Kidney (tissue), 13 donors: ENCODE measurements at regions not wholly inside any gene's neighbourhood (a gene's known extent, or its start where the extent isn't known, plus 50 kb on each side); places are given as distances from the start of the nearest gene placed in this dataset.
A peak's percentile ranks its signal among the peaks of the same experiment; 100 is the strongest.

Source experiments
- DNase-seq, 5 donors: peaks; one replicate each; pipeline ENCODE4 v3.0.0-alpha.2; 2013 to 2020
- FAIRE-seq: peaks from 2 replicates; lab custom pipeline; 2012; peaks lifted over from hg19 to GRCh38; lab: Jason Lieb, UNC
- H3K27ac ChIP-seq, 2 donors: one replicate each; pipeline ENCODE4 v1.7.0; 2013; ENCODE audit warnings: low read depth in 2 of 2, low read length in 2 of 2, inconsistent platforms in 1 of 2
- H3K27me3 ChIP-seq: one replicate; pipeline ENCODE4 v1.7.1; 2013; ENCODE audit warnings: low read length, inconsistent platforms; ENCODE audit not compliant: control insufficient read depth, insufficient read depth
- H3K36me3 ChIP-seq, 3 donors: one replicate each; pipeline versions ENCODE4 v1.7.0 to v1.7.1; 2013; ENCODE audit warnings: low read length in 3 of 3, control low read depth in 1 of 3, inconsistent platforms in 1 of 3; ENCODE audit not compliant: insufficient read depth in 3 of 3, control insufficient read depth in 2 of 3
- H3K4me1 ChIP-seq, 3 donors: one replicate each; pipeline versions ENCODE4 v1.7.0 to v1.7.1; 2013; ENCODE audit warnings: low read length in 3 of 3, inconsistent platforms in 1 of 3, low read depth in 1 of 3; ENCODE audit not compliant: control insufficient read depth in 2 of 3, insufficient read depth in 2 of 3
- H3K4me3 ChIP-seq, 3 donors: one replicate each; pipeline versions ENCODE4 v1.7.0 to v1.8.1; 2013; ENCODE audit warnings: low read length in 3 of 3, control low read depth in 1 of 3, inconsistent platforms in 1 of 3
- H3K9ac ChIP-seq, 3 donors: one replicate each; pipeline versions ENCODE4 v1.7.0 to v1.7.1; 2013; ENCODE audit warnings: low read length in 3 of 3, control low read depth in 1 of 3, inconsistent platforms in 1 of 3
- H3K9me3 ChIP-seq, 3 donors: one replicate each; pipeline versions ENCODE4 v1.7.0 to v1.7.1; 2013; ENCODE audit warnings: low read length in 3 of 3, control low read depth in 1 of 3, inconsistent platforms in 1 of 3; ENCODE audit not compliant: control insufficient read depth in 2 of 3, insufficient read depth in 1 of 3
- CTCF ChIP-seq: IDR thresholded peaks from 3 replicates; pipeline ENCODE4 v1.5.1; 2012; ENCODE audit warnings: mild to moderate bottlenecking, moderate library complexity, borderline replicate concordance; ENCODE audit not compliant: insufficient read depth; ENCODE audit errors: extremely low read depth
- intact Hi-C: fragments of 100-400 bp; cut with DNase I; formaldehyde crosslinking; loops from one replicate; pipeline ENCODE4 v1.11.1; 2022
- donor health status: control.
- donor health status: control.
- donor health status: control.
- donor health status: control.
- donor health status: control.
- donor health status: DM: yes; HTN: yes; CAD: no.
- donor health status: Normal renal cell carcinoma (clear cell type).

DNA sequence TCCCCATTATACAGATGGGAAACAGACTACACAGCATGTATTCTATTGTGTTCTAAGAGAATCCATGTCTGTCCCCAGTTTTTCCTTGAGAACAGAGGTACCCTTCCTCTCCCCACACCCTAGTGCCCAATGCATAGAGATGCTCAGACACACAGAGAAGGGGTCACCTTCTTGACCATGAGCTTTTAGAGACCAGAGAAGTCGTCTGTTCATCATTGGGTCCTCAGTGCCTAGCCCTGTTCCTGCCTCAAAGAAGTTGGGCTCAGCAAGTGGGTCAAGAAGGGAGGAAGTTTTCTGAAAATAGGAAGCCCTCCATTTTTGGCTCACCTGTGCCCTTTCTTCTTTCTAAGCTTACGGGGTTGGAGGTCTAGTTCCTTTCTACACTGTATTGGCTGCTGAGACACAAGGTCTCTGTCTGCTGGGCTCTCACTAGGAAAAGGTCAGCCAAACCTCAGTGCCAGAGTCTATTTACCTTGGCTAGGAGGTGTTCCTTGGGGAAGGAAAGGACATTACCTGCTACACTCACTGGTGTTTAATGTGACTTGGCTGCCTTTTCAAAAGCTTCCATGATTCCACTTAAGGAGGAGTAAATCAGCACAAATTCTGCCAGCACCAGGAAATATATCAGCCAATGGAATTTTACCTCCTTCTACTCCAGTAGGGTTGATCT is 198.5 kb upstream of the PWP1 start:
- Histone ChIP-seq H3K4me1 (peaks cover 0 to 3% (median 0%) of the 10 kb centered on the region in 3 donors), H3K9me3 (no peaks in the 10 kb centered on the region), H3K27ac (no peak overlapping the region), H3K27me3 (no peaks in the 10 kb centered on the region), H3K4me3 (no peak overlapping the region), H3K36me3 (no peaks in the 10 kb centered on the region), H3K9ac (no peak overlapping the region)
- no peak for DNase-seq
- TF ChIP-seq CTCF = no peak
- no peak for FAIRE-seq
- intact Hi-C loops = no loop called here

DNA sequence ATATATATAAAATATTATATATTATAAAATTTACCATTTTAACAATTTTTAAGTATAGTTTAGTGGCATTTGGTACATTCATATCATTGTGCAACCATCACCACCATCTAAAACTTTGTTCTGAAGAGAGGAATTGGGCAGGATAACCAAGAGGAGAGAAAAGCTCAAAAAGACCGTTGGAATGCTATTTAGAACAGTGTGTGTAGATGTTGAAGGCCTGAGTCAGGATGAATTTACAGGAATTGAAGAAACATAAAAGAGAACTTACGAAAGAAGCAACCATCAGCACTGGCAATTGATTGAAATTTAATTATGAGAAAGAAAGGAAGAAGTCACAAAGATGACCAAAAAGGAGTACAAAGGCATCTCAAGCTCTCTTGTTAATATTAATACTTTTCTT is 196.9 kb upstream of the PWP1 start:
- peaks cover 0 to 10% (median 3%) of the 10 kb centered on the region in 3 donors for H3K4me1 ChIP-seq
- no peaks in the 10 kb centered on the region for H3K9me3 ChIP-seq
- no peak overlapping the region for H3K4me3 ChIP-seq
- H3K36me3 ChIP-seq = no peaks in the 10 kb centered on the region
- FAIRE-seq (no peak), DNase-seq (no peak)
- no peak for TF ChIP-seq CTCF
- H3K27me3 ChIP-seq = no peaks in the 10 kb centered on the region
- intact Hi-C loops = no loop called here
- H3K9ac ChIP-seq = no peak overlapping the region
- H3K27ac ChIP-seq = no peak overlapping the region

DNA sequence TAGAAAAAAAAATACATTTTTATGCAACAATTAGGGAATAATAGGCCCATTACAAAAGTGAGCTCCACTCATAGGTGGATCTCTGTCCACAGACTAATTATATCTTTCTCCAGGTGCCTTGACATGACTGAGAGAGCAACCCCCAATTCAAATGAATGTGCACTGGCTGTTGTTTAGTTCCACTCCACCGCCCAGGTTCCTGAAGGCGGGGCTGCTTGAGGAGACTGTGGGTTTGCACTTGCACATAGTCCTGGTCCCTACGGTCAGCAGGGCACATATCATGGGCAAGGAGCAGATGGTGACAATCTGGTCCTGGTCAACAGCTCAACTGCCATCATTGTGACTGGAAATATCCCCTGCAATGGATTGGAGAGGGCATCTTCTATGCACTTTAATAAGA is 195.6 kb upstream of the PWP1 start:
- Histone ChIP-seq H3K9ac (no peak overlapping the region), H3K27me3 (no peaks in the 10 kb centered on the region), H3K4me1 (peaks cover 0 to 10% (median 3%) of the 10 kb centered on the region in 3 donors), H3K9me3 (no peaks in the 10 kb centered on the region), H3K27ac (no peak overlapping the region), H3K36me3 (no peaks in the 10 kb centered on the region), H3K4me3 (no peak overlapping the region)
- no peak for FAIRE-seq
- DNase-seq = peak in 3 of 5 donors; percentile 39 to 59 (median 48)
- intact Hi-C loops = no loop called here
- TF ChIP-seq CTCF = no peak

- no peak for DNase-seq
- Histone ChIP-seq H3K27ac (no peak overlapping the region), H3K27me3 (no peaks in the 10 kb centered on the region), H3K4me3 (no peak overlapping the region), H3K9ac (no peak overlapping the region), H3K4me1 (peaks cover 0 to 10% (median 3%) of the 10 kb centered on the region in 3 donors), H3K9me3 (no peaks in the 10 kb centered on the region), H3K36me3 (no peaks in the 10 kb centered on the region)
- no peak for TF ChIP-seq CTCF
- intact Hi-C loops = no loop called here
- FAIRE-seq = no peak
Observed at GRCh38 chr12:107491856-107492255, 193.7 kb upstream of the PWP1 start.
